Cardiac septum (tissue), 1 donor: ENCODE measurements at regions not wholly inside any gene's neighbourhood (a gene's known extent, or its start where the extent isn't known, plus 50 kb on each side); places are given as distances from the start of the nearest gene placed in this dataset.
"Not testable (repeated sequence)": the region's sequence is repeated elsewhere in the genome, so short reads cannot be mapped to it uniquely, and the experiment has no call there.

Source experiments
- DNase-seq: peaks from one replicate; pipeline ENCODE4 v3.0.0-alpha.2; 2020; ENCODE audit warnings: low spot score
- intact Hi-C: fragments of 100-400 bp; cut with DNase I; formaldehyde crosslinking; loops from one replicate; pipeline ENCODE4 v1.14.0; 2022
- donor health status: DM: no; HTN: no; CAD: no.

GRCh38 chr2:59824314-59824713 lies 729.1 kb downstream of the BCL11A start:
- intact Hi-C loops, result no loop called here
- DNase-seq, result no peak

GRCh38 chr2:59816075-59816474 lies 737.4 kb downstream of the BCL11A start:
- no peak for DNase-seq
- intact Hi-C loops, result no loop called here

GRCh38 chr2:59810283-59810682 lies 743.2 kb downstream of the BCL11A start:
- intact Hi-C loops, DNase-seq: not testable (repeated sequence)

GRCh38 chr2:59806486-59806885 lies 747.0 kb downstream of the BCL11A start:
- no peak for DNase-seq
- intact Hi-C loops, result no loop called here

GRCh38 chr2:59804732-59805131 lies 748.7 kb downstream of the BCL11A start:
- intact Hi-C loops, result no loop called here
- no peak for DNase-seq

- intact Hi-C loops, result no loop called here
- no peak for DNase-seq
These were observed 749.9 kb downstream of the BCL11A start for GRCh38 chr2:59803586-59803985.

- DNase-seq, result no peak
- intact Hi-C loops, result no loop called here
These were observed 754.7 kb downstream of the BCL11A start for GRCh38 chr2:59798687-59799232.

- no peak for DNase-seq
- intact Hi-C loops, result no loop called here
These were observed 762.3 kb downstream of the BCL11A start for GRCh38 chr2:59791004-59791618.

GRCh38 chr2:59790186-59791003 lies 763.1 kb downstream of the BCL11A start:
- intact Hi-C loops, result no loop called here
- no peak for DNase-seq

GRCh38 chr2:59789523-59789922 lies 763.9 kb downstream of the BCL11A start:
- no peak for DNase-seq
- intact Hi-C loops, result no loop called here

GRCh38 chr2:59787095-59787494 lies 766.4 kb downstream of the BCL11A start:
- no peak for DNase-seq
- intact Hi-C loops, result no loop called here

GRCh38 chr2:59786684-59787083 lies 766.8 kb downstream of the BCL11A start:
- no peak for DNase-seq
- intact Hi-C loops, result no loop called here

GRCh38 chr2:59779571-59779970 lies 773.9 kb downstream of the BCL11A start:
- no peak for DNase-seq
- intact Hi-C loops, result no loop called here

- intact Hi-C loops, result no loop called here
- DNase-seq, result no peak
These were observed 776.3 kb downstream of the BCL11A start for GRCh38 chr2:59777120-59777519.

GRCh38 chr2:59776726-59777008 lies 776.8 kb downstream of the BCL11A start:
- no peak for DNase-seq
- intact Hi-C loops, result no loop called here

- no peak for DNase-seq
- intact Hi-C loops, result no loop called here
These were observed 778.5 kb downstream of the BCL11A start for GRCh38 chr2:59774821-59775433.

- intact Hi-C loops, result no loop called here
- DNase-seq, result no peak
These were observed 782.8 kb downstream of the BCL11A start for GRCh38 chr2:59770651-59771050.

GRCh38 chr2:59761966-59762365 lies 791.5 kb downstream of the BCL11A start:
- no peak for DNase-seq
- intact Hi-C loops, result no loop called here

GRCh38 chr2:59756150-59756549 lies 797.3 kb downstream of the BCL11A start:
- DNase-seq, result no peak
- intact Hi-C loops, result no loop called here

- intact Hi-C loops, result no loop called here
- DNase-seq, result no peak
These were observed 799.3 kb downstream of the BCL11A start for GRCh38 chr2:59754011-59754735.
